ENCODE measurements at regions not wholly inside any gene's neighbourhood (a gene's known extent, or its start where the extent isn't known, plus 50 kb on each side); places are given as distances from the start of the nearest gene placed in this dataset.

GRCh38 chr6:109229536-109229935, 134.2 kb downstream of the CEP57L1 start:
- Histone ChIP-seq H3K27me3 (ENCODE audit: control insufficient read depth, insufficient read depth, low read length) (no peaks in the 10 kb centered on the region), H3K36me3 (ENCODE audit: control insufficient read depth, insufficient read depth, low read length) (no peaks in the 10 kb centered on the region), H3K4me3 (ENCODE audit: low read depth, low read length) (no peak overlapping the region)
- no peak for DNase-seq (ENCODE audit: low read depth)
- TF ChIP-seq, protein P1, sequence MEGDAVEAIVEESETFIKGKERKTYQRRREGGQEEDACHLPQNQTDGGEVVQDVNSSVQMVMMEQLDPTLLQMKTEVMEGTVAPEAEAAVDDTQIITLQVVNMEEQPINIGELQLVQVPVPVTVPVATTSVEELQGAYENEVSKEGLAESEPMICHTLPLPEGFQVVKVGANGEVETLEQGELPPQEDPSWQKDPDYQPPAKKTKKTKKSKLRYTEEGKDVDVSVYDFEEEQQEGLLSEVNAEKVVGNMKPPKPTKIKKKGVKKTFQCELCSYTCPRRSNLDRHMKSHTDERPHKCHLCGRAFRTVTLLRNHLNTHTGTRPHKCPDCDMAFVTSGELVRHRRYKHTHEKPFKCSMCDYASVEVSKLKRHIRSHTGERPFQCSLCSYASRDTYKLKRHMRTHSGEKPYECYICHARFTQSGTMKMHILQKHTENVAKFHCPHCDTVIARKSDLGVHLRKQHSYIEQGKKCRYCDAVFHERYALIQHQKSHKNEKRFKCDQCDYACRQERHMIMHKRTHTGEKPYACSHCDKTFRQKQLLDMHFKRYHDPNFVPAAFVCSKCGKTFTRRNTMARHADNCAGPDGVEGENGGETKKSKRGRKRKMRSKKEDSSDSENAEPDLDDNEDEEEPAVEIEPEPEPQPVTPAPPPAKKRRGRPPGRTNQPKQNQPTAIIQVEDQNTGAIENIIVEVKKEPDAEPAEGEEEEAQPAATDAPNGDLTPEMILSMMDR (IDR thresholded peaks at IDR 0.05; ENCODE audit: insufficient read depth, low read length, poor library complexity, severe bottlenecking): no peak

- TF ChIP-seq, protein P1 (IDR thresholded peaks at IDR 0.05; ENCODE audit: insufficient read depth, low read length, poor library complexity, severe bottlenecking): no peak
- no peaks in the 10 kb centered on the region for H3K27me3 ChIP-seq (ENCODE audit: control insufficient read depth, insufficient read depth, low read length)
- no peaks in the 10 kb centered on the region for H3K36me3 ChIP-seq (ENCODE audit: control insufficient read depth, insufficient read depth, low read length)
- no peak for DNase-seq (ENCODE audit: low read depth)
- no peak overlapping the region for H3K4me3 ChIP-seq (ENCODE audit: low read depth, low read length)
These were observed 132.3 kb downstream of the CEP57L1 start for GRCh38 chr6:109227646-109228045.

GRCh38 chr6:109226353-109226752, 131.0 kb downstream of the CEP57L1 start:
- no peaks in the 10 kb centered on the region for H3K36me3 ChIP-seq (ENCODE audit: control insufficient read depth, insufficient read depth, low read length)
- DNase-seq (ENCODE audit: low read depth): no peak
- TF ChIP-seq, protein P1 (IDR thresholded peaks at IDR 0.05; ENCODE audit: insufficient read depth, low read length, poor library complexity, severe bottlenecking): no peak
- H3K4me3 ChIP-seq (ENCODE audit: low read depth, low read length): no peak overlapping the region
- no peaks in the 10 kb centered on the region for H3K27me3 ChIP-seq (ENCODE audit: control insufficient read depth, insufficient read depth, low read length)

DNA sequence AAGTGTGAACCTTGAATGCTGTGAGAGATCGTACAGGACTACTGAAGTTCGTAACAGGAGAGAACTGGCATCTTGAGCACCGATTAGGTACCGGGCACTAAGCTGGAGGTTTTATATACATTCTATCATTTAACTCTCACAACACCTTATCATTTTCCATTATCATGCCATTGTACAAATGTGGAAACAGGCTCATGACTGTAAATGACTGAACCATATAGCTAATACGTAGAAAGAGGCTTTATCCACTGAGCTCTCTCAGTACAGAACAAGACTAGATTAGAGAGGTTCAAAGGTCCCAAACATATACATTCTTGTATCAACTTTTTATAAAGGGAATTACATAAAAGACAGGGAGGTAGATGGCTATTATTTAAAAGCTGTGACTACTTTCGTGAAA, 130.6 kb downstream of the CEP57L1 start:
- H3K27me3 ChIP-seq (ENCODE audit: control insufficient read depth, insufficient read depth, low read length): no peaks in the 10 kb centered on the region
- no peaks in the 10 kb centered on the region for H3K36me3 ChIP-seq (ENCODE audit: control insufficient read depth, insufficient read depth, low read length)
- TF ChIP-seq, protein P1 (IDR thresholded peaks at IDR 0.05; ENCODE audit: insufficient read depth, low read length, poor library complexity, severe bottlenecking): no peak
- no peak for DNase-seq (ENCODE audit: low read depth)
- no peak overlapping the region for H3K4me3 ChIP-seq (ENCODE audit: low read depth, low read length)

DNA sequence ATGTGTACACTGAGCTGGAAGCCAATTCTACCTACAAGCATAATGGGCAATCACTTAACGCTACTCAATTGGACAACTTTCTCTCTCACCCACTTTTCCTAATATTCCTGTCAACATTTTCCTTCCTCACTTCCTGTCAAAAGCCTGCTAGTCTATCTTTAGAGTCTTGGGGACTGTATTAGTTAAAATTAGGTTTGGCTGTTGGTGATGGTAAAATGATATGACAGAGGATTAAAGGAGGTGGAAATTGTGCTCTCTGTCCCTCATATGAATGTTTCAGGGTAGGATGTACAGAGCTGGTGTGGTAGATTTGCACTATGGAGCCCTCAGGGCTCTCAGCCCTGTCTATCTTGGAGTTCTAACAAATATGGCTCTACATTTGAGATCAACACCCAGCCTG, 129.7 kb downstream of the CEP57L1 start:
- no peak for DNase-seq (ENCODE audit: low read depth)
- no peaks in the 10 kb centered on the region for H3K36me3 ChIP-seq (ENCODE audit: control insufficient read depth, insufficient read depth, low read length)
- no peaks in the 10 kb centered on the region for H3K27me3 ChIP-seq (ENCODE audit: control insufficient read depth, insufficient read depth, low read length)
- TF ChIP-seq, protein P1 (IDR thresholded peaks at IDR 0.05; ENCODE audit: insufficient read depth, low read length, poor library complexity, severe bottlenecking): no peak
- H3K4me3 ChIP-seq (ENCODE audit: low read depth, low read length): no peak overlapping the region

GRCh38 chr6:109224107-109224875, 129.0 kb downstream of the CEP57L1 start:
- no peaks in the 10 kb centered on the region for H3K36me3 ChIP-seq (ENCODE audit: control insufficient read depth, insufficient read depth, low read length)

More at GRCh38 chr6:109224107-109224875, 129.0 kb downstream of the CEP57L1 start:
- Histone ChIP-seq H3K27me3 (ENCODE audit: control insufficient read depth, insufficient read depth, low read length) (no peaks in the 10 kb centered on the region), H3K4me3 (ENCODE audit: low read depth, low read length) (no peak overlapping the region)
- DNase-seq (ENCODE audit: low read depth): no peak
- TF ChIP-seq, protein P1 (IDR thresholded peaks at IDR 0.05; ENCODE audit: insufficient read depth, low read length, poor library complexity, severe bottlenecking): no peak

Measured in kidney epithelial cell (primary cell).